Astrocyte (in vitro differentiated cells and primary cell): ENCODE measurements at regions not wholly inside any gene's neighbourhood (a gene's known extent, or its start where the extent isn't known, plus 50 kb on each side); places are given as distances from the start of the nearest gene placed in this dataset.

Experiments used
- DNase-seq: peaks from one replicate; pipeline ENCODE4 v3.0.0-alpha.2; 2010; ENCODE audit warnings: low read depth
- FAIRE-seq: peaks from 2 replicates; lab custom pipeline; 2011; peaks lifted over from hg19 to GRCh38; lab: Jason Lieb, UNC
- H2AFZ ChIP-seq: 2 replicates; pipeline ENCODE4 v1.6.0; 2012; ENCODE audit warnings: low read depth, low read length, inconsistent platforms
- H3K27ac ChIP-seq: 2 replicates; pipeline ENCODE4 v1.5.1; 2011; ENCODE audit warnings: low read depth, low read length, inconsistent platforms
- H3K27me3 ChIP-seq: 2 replicates; pipeline ENCODE4 v1.6.0; 2011; ENCODE audit warnings: low read length, inconsistent platforms; ENCODE audit not compliant: insufficient read depth
- H3K36me3 ChIP-seq: 2 replicates; pipeline ENCODE4 v1.5.1; 2011; ENCODE audit warnings: low read length, inconsistent platforms; ENCODE audit not compliant: insufficient read depth
- H3K4me1 ChIP-seq: 2 replicates; pipeline ENCODE4 v1.5.1; 2011; ENCODE audit warnings: low read length, inconsistent platforms; ENCODE audit not compliant: insufficient read depth
- H3K4me2 ChIP-seq: 2 replicates; pipeline ENCODE4 v1.6.0; 2012; ENCODE audit warnings: low read length, inconsistent platforms
- H3K4me3 ChIP-seq: 2 replicates; pipeline ENCODE4 v1.5.1; 2011; ENCODE audit warnings: low read depth, mild to moderate bottlenecking, low read length, inconsistent platforms; ENCODE audit not compliant: insufficient read depth
- H3K79me2 ChIP-seq: 2 replicates; pipeline ENCODE4 v1.6.0; 2012; ENCODE audit warnings: mild to moderate bottlenecking, low read length, inconsistent platforms; ENCODE audit not compliant: insufficient read depth
- H3K9ac ChIP-seq: 2 replicates; pipeline ENCODE4 v1.6.0; 2012; ENCODE audit warnings: mild to moderate bottlenecking, low read length, inconsistent platforms
- H3K9me3 ChIP-seq: 2 replicates; pipeline ENCODE4 v1.5.1; 2012; ENCODE audit warnings: low read depth, mild to moderate bottlenecking, low read length, inconsistent platforms; ENCODE audit not compliant: insufficient read depth
- H4K20me1 ChIP-seq: 2 replicates; pipeline ENCODE4 v1.6.0; 2012; ENCODE audit warnings: low read length, inconsistent platforms; ENCODE audit not compliant: insufficient read depth
- H3K27ac Mint-ChIP-seq: one replicate; pipeline ENCODE4 v1.8.0; 2021; ENCODE audit warnings: mild to moderate bottlenecking, mixed read lengths; ENCODE audit not compliant: unreplicated experiment
- H3K27me3 Mint-ChIP-seq: one replicate; pipeline ENCODE4 v1.8.0; 2021; ENCODE audit warnings: low read depth, mixed read lengths; ENCODE audit not compliant: unreplicated experiment
- H3K36me3 Mint-ChIP-seq: one replicate; pipeline ENCODE4 v1.8.0; 2021; ENCODE audit warnings: low read depth, mixed read lengths; ENCODE audit not compliant: unreplicated experiment
- H3K4me1 Mint-ChIP-seq: one replicate; pipeline ENCODE4 v1.8.0; 2021; ENCODE audit warnings: low read depth, mixed read lengths; ENCODE audit not compliant: unreplicated experiment
- H3K4me3 Mint-ChIP-seq: one replicate; pipeline ENCODE4 v1.8.0; 2021; ENCODE audit warnings: mild to moderate bottlenecking, moderate library complexity, mixed read lengths; ENCODE audit not compliant: unreplicated experiment
- H3K9me3 Mint-ChIP-seq: one replicate; pipeline ENCODE4 v1.8.0; 2021; ENCODE audit warnings: mild to moderate bottlenecking, mixed read lengths; ENCODE audit not compliant: unreplicated experiment
- CTCF ChIP-seq: IDR thresholded peaks from 2 replicates; pipeline ENCODE4 v1.5.1; 2011; ENCODE audit warnings: low read depth, mild to moderate bottlenecking, inconsistent platforms, low read length, moderate library complexity; ENCODE audit not compliant: insufficient read depth
- EZH2 ChIP-seq: IDR thresholded peaks from 2 replicates; pipeline ENCODE4 v1.6.1; 2012; ENCODE audit warnings: mild to moderate bottlenecking, low read length, inconsistent platforms; ENCODE audit not compliant: insufficient read depth

GRCh38 chr2:12487253-12488004 lies 229.3 kb upstream of the TRIB2 start:
- Mint-ChIP-seq H3K4me1 (peaks cover 13% of the 10 kb centered on the region), H3K36me3 (no peaks in the 10 kb centered on the region), H3K27ac (no peak overlapping the region), H3K9me3 (no peaks in the 10 kb centered on the region), H3K4me3 (no peak overlapping the region), H3K27me3 (peaks cover 6% of the 10 kb centered on the region)
- H3K9ac ChIP-seq: no peak overlapping the region
- no peaks in the 10 kb centered on the region for H3K79me2 ChIP-seq
- no peak for TF ChIP-seq CTCF
- TF ChIP-seq EZH2: no peak
- H3K36me3 ChIP-seq: no peaks in the 10 kb centered on the region
- DNase-seq (no peak), FAIRE-seq (no peak)
- peaks cover 13% of the 10 kb centered on the region for H3K4me1 ChIP-seq
- no peak overlapping the region for H3K4me2 ChIP-seq
- no peak overlapping the region for H3K4me3 ChIP-seq
- H2AFZ ChIP-seq: no peak overlapping the region
- H3K27ac ChIP-seq: no peak overlapping the region
- no peaks in the 10 kb centered on the region for H4K20me1 ChIP-seq
- H3K9me3 ChIP-seq: no peaks in the 10 kb centered on the region
- no peaks in the 10 kb centered on the region for H3K27me3 ChIP-seq

DNA sequence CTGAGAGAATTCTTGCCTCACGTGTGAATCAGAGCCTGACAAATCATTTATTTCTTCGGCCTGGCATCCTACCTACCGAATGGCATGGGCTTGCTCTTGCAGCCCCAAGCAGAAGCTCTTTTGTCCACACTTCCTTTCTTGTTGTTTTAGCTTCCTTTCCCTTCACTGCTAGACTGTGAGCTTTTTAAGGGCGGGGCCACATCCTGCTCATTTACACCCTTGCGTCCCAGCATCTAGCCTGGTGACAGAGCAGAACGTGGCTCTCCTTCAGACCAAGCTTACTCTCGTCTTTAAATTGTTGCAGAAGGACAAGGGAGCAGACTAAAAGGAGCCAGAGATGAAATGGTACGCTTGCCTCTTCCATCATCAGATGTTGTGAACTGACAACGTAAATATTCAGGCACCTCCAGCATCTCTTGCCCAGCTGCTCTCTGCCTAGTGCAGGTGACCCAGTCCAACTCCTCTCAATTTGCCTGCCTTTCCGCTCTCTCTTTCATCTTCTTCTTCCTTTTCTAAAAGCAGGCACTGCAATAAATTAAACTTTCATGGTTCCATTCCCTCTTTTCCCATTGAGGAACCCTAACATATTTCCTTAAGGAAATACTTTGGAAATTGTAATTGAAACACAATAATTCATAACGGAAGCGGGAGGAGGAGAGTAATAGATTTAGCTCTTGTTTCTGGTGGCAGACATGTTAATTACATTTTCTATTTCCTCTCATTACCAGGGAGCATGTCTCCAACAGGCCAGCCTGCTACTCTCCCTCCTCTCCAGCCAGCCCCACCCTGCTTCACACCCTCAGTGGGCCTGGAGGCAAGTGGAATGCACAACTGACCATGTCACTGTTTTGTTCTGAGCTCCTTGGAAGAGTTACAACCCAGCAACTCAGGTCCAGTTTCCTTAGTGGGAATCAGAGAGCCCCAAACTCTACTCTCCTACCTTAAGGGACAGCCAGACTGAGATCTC lies 228.1 kb upstream of the TRIB2 start:
- no peaks in the 10 kb centered on the region for H3K9me3 Mint-ChIP-seq
- DNase-seq (no peak), FAIRE-seq (no peak)
- no peak overlapping the region for H3K27ac Mint-ChIP-seq
- TF ChIP-seq EZH2 (no peak), CTCF (no peak)
- no peak overlapping the region for H3K9ac ChIP-seq
- H3K4me2 ChIP-seq: no peak overlapping the region
- H3K36me3 ChIP-seq: no peaks in the 10 kb centered on the region
- H4K20me1 ChIP-seq: no peaks in the 10 kb centered on the region
- no peaks in the 10 kb centered on the region for H3K9me3 ChIP-seq
- H2AFZ ChIP-seq: no peak overlapping the region
- H3K27me3 ChIP-seq: no peaks in the 10 kb centered on the region
- peaks cover 6% of the 10 kb centered on the region for H3K27me3 Mint-ChIP-seq
- peaks cover 22% of the 10 kb centered on the region for H3K4me1 ChIP-seq
- H3K4me3 ChIP-seq: no peak overlapping the region
- H3K36me3 Mint-ChIP-seq: no peaks in the 10 kb centered on the region
- H3K27ac ChIP-seq: no peak overlapping the region
- no peak overlapping the region for H3K4me3 Mint-ChIP-seq
- peaks cover 18% of the 10 kb centered on the region for H3K4me1 Mint-ChIP-seq
- H3K79me2 ChIP-seq: no peaks in the 10 kb centered on the region
